Activated CD4-positive, alpha-beta T cell treated with anti-CD3 and anti-CD28 coated beads for 24 hours (primary cell): ENCODE measurements at regions not wholly inside any gene's neighbourhood (a gene's known extent, or its start where the extent isn't known, plus 50 kb on each side); places are given as distances from the start of the nearest gene placed in this dataset.
"Not testable (repeated sequence)": the region's sequence is repeated elsewhere in the genome, so short reads cannot be mapped to it uniquely, and the experiment has no call there.

Experiments
- DNase-seq, 2 donors: peaks; one replicate each; pipeline ENCODE4 v3.0.0-alpha.2; 2020; ENCODE audit warnings: low read depth in 2 of 2

DNA sequence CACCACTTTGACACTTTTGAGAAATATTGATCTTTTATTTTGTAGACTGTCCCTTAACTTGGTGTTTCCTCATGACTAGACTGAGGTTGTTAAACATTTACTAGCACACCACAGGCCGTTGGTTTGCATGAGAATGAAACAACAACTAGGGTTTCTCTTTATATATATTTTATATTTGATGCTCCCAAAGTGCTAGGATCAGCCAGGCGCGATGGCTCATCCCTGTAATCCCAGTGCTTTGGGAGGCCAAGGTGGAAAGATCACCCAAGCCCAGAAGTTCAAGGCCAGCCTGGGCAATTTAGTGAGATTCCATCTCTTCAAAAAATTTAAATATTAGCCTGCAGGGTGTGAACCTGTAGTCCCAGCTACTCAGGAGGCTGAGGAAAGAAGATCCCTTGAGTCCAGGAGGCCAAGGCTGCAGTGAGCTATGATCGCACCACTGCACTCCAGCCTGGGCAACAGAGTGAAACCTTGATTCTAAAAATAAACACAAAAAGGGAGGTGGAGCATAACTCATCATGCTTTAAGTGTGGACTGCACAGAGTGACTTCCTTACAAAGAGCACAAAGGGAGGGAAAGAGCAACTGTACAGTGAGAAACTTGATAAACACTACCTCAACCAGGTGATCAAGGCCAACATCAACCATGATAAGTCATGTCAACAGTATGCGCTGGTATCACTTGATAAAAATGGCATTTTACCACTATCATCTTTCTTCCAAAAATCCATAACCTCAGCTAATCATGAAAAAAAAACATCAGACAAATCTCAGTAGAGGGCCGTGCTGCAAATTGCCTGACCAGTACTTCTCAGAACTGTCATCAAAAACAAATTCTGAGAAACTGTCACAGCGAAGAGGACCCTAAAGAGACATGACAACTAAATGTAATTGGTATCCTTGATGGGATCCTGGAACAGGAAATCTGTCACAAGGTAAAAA is 72.8 kb upstream of the ATF7IP2 start:
- DNase-seq, result no peak

DNA sequence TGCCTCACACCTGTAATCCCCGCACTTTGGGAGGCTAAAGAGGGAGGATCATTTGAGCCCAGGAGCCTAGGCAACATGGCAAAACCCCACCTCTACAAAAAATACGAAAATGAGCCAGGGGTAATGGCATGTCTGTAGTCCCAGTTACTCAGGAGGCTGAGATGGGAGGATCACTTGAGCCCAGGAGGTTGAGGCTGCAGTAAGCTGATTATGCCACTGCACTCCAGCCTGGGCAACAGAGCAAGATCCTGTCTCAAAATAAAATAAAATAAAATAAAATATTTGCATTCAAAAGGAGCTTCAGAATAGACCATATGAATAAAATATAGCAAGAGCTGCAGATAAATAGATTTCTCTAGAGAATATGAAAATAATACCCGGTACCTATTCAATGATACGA is 71.5 kb upstream of the ATF7IP2 start:
- DNase-seq, result no peak

DNA sequence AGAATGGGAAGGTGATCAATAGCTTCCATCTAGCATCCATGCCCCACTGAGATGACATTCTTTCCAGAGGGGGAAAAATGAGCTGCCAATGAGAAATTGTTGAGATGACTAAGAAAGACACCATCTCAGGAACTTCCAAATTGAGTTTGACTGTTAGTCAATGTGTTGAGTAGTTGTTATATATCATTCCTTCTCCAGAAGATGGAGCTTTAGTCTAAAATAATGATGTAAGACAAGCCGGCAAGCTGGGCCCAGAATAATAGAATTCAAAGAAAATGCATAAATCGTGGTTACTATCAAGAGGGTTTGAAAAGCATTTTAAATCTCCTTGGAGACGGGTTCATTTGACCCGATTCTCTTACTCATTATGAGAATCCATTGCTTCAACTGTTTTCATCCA is 71.0 kb upstream of the ATF7IP2 start:
- DNase-seq, result no peak

DNA sequence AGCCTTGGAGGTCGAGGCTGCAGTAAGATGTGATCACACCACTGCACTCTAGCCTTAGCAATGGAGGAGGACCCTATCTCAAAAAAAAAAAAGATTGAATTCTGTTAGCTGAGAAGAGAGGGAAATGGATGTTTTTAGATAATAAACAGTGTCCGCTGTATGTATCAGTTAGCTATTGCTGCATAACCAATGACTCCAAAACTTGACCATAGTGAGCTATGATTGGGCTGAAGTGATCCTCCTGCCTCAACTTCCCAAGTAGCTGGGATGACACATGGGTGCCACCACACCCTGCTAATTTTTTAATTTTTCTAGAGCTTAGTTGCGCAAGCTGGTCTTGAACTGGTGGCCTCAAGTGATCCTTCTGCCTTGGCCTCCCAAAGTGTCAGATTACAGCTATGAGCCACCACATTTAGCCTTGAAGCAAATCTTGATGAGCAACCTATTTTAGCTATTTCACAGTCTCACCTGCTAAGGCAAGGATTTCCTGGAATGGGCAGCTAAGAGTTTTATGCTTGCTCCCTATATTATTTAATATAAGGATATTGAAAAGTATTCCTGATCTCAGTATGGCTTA is 68.3 kb upstream of the ATF7IP2 start:
- no peak for DNase-seq

DNA sequence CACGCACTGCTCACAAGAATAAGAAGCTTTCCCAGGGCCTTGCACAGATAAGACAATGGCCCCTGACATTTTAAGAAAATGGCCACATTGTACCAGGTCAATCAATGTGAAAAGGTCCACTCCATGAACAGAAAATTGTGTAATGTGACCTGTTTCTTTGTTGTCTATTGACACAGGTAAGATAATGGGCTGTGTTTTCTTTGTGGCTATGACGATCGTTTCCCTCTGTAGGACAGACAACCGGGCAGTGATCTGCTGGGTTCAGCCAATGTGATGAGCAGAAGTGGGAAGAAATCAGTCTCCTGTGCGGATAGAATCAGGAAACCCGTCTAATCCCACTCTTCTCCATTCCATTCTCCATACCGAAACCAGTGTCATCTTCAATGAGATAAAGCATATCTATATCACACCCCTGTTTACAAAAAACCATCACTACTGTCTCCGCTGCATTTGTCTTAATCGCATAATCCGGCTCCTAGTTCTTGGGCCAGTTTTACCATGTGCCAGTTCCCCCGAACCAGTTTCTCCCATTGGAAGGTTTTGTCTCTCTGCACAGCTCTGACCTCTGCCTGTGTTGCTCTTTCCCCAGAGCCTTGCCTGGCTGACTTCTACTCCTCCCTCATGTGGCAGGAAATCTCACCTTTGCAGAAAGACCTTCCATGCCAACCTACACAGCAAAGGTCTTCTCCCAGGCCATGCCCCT is 66.9 kb upstream of the ATF7IP2 start:
- DNase-seq, result no peak

DNA sequence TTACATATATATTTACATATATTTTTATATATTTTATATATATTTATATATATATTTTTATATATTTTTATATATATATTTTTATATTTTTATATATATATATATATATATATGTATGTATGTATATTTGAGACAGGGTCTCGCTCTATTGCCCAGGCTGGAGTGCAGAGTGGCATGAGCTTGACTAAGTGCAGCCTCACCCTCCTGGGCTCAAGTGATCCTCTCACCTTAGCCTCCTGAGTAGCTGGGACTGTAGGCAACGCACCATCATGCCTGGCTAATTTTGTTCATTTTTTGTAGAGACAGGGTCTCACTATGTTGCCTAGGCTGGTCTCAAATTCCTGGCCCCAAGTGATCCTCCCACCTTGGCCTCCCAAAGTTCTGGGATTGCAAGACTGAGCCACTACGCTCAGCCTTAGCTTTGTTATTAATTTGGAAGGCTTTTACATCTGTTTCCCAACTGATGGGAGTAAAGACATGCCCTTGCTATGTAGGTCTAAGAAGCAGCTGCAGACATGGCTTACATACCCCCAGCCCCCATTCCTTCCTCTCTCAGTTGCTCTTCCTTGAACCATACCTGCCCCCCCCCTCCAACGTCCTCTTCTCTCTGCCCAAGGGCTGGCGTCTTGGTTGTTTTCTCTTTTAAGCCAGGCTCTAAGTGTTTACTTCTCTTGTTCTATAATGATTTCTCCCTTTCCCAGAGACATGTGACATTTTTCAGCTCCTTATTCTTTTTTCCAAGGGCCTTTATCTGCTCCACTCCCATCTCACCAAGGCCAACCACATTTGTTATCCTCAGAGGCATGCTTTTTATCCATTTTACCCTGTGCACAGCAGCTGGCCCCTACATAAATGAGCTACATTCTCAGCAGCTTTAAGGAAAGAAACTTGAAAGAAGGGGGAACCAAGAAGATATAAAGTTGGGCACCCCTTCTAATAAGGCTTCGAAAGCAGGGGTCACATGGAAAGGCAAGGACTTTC is 64.2 kb upstream of the ATF7IP2 start:
- DNase-seq, result no peak

DNA sequence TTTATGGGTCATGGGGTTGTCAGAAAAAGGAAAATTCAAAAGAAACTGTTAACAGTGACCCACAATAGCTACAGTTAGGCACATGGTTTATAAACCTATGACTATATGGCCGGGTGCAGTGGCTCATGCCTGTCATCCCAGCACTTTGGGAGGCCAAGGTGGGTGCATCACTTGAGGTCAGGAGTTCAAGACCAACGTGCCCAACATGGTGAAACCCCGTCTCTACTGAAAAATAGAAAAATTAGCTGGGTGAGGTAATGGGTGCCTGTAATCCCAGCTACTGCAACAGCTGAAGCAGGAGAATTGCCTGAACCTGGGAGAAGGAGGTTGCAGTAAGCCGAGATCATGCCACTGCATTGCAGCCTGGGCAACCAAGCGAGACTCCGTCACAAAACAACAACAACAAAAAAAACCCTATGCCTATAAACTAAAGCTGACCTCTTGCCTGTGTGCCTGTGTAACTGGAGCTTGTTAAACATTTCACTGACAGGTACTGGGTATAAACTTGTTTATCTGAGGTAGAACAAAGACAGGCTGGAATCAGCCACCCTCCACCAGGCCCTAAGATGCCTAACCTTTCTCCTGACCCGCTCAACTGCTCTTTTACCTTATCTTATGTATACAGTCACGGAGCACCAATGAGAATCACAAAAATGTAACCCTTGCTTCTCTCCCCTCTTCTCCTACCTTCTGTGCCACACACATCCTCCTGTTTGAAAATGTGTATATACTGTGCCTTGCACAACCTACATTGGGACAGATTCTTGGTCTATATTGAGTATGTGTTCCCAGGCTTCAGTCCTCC is 62.9 kb upstream of the ATF7IP2 start:
- DNase-seq, result no peak

DNA sequence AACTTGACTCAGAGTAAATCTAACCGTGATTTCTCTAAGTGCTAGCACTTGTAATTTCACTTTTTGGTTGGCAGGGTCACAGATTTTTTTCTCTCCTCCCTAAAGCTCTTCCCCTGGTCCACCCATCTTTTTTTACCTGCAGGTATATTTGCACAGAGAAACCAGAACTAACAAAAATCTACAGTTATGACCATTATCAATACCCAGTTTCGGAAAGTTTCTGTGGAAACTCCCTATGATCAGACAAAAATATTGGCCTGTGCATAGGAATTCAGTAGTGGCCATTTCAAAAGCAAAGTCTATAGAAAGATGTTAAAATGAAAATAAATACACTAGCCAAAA is 62.4 kb upstream of the ATF7IP2 start:
- no peak for DNase-seq

DNA sequence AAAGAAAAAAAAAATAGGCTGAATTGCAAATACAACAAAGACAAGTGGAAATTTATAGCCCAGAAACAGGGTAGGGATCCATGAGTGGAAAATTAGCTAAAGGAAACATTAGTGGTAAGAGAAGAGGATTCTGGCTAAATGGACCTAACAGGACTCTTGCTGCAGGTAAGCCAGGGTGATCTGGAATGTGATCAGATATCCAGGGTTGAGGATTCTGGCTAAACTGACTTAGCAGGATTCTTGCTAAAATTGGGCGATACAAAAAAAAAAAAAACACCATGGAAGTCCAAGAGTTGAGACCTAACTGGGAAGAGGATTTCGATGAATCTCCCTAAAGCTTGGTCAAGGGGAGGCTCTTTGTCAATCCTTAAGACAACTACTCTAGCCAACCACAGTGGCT is 61.7 kb upstream of the ATF7IP2 start:
- DNase-seq, result no peak

DNA sequence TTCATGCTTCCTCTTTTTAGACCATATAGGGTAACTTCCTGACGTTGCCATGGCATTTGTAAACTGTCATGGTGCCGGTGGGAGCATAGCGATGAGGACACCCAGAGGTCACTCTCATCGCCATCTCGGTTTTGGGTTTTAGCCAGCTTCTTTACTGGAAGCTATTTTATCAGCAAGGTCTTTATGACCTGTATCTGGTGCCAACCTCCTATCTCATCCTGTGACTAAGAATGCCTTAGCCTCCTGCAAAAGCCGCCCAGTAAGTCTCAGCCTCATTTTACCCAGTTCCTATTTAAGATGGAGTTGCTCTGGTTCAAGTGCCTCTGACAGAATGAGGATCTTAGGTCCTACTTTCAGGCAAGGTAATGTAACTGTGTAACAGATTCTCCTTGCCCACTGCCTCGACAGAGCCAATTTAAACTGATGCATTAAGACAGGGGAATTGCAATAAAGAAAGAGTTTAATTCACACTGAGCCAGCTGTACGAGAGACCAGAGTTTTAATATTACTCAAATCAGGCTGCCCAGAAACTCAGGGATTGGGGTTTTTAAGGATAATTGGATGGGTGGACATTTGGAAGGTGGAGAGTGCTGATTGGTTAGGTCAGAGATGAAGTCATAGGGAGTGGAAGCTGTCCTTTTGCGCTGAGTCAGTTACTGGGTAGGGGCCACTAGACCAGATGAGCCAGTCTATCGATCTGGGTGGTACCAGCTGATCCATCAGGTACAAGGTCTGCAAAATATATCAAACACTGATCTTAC is 59.9 kb upstream of the ATF7IP2 start:
- no peak for DNase-seq

DNA sequence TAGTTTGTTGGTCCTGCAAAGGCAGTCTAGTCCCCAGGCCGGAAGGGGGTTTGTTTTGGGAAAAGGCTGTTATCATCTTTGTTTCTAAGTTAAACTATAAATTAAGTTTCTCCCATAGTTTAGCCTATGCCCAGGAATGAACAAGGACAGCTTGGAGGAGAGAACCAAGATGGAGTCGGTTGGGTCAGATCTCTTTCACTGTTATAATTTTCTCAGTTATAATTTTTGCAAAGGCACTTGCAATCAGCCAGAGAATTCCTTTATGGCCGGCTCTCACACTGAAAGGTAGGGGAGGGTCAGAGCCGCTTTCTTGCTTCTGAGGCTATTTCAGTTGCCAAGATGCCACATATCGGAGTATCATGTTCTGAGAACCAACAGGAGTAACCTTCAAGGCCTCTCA is 59.2 kb upstream of the ATF7IP2 start:
- no peak for DNase-seq

DNA sequence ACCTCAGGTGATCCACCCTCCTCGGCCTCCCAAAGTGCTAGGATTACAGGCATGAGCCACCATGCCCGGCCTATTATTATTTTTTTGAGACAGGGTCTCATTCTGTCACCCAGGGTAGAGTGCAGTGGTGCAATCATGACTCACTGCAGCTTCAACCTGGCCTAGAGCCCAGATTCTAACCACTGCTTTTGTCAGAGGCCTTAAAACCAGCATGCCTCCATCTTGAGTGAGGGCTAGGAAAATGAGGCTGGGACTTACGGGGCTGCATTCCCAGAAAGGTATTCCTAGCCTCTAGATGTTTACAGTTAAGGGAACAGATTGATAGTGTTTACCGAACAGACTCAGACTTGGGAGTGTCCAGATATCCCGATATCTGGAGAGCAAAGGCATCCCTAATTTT is 57.6 kb upstream of the ATF7IP2 start:
- not testable (repeated sequence) for DNase-seq

DNA sequence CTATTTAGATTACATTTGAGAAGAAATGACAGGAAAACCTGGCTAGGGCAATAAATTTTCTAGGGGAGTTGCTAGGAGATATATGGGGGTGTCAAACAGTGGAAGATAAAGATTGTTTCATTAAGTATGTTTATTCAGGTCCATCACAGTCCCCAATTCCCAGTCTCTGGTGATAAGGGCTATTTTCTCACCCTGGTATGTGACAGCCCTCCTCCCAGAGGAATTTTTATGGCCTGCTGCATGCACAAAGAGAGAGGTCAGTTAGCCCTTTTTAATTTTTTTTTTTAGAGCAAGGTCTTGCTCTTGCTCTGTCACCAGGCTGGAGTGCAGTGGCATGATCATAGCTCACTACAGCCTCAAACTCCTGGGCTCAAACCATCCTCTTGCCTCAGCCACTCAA is 53.6 kb upstream of the ATF7IP2 start:
- no peak for DNase-seq

DNA sequence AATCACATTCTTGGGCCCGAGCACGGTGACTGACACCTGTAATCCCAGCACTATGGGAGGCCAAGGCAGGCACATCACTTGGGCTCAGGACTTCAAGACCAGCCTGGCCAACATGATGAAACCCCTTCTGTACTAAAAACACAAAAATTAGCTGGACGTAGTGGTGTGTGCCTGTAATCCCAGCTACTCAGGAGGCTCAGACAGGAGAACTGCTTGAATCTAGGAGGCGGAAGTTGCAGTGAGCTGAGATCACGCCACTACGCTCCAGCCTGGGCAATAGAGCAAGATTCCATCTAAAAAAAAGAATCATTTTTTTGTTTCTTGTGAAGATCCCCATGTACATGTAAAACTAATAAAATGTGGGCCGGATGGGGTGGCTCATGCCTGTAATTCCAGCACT is 53.1 kb upstream of the ATF7IP2 start:
- DNase-seq, result no peak

DNA sequence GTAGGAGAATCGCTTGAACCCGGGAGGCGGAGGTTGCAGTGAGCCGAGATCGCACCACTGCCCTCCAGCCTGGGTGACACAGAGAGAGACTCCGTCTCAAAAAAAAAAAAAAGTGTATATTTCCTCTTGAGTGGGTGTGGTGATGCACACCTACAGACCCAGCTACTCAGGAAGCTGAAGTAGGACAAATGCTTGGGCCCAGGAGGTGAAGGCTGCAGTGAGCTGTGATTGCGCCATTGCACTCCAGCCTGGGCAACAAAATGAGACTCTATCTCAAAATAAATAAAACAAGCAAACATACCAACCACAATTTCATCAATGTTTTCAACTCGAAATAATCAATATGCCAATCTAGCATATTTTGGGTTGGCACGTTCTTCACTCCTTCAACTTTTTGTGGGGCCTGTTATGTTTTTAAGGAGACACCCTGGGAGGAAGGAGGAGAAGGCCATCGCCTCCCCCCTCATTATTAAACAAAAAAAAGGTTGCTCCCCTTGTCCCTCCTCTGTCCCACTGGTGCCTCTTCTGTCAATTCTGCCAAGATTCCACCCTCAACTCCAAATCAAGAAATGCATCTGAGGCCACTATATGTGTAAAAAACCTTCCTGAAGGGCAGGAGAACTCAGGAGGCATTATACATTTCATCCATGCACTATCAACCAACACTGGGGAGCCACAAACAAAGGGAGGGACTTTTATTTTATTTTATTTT is 52.4 kb upstream of the ATF7IP2 start:
- no peak for DNase-seq

DNA sequence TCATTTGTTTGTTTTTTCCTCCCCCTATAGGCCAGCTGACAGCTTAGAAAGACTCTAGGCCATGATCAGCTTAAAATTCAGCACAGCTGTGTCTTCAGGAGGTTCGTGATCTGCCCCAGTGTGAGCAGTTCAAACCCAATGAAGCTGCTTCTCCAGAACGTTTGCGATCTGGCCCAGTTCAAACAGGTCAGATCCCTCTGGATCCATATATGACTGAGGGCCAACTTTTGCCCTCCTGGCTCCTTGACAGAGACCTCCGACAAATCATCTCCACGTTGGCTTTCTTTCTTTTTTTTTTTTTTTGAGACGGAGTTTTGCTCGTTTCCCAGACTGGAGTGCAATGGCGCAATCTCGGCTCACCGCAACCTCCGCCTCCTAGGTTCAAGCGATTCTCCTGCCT is 50.2 kb upstream of the ATF7IP2 start:
- DNase-seq, result no peak
